SW 1271 (cell line): ENCODE measurements at regions not wholly inside any gene's neighbourhood (a gene's known extent, or its start where the extent isn't known, plus 50 kb on each side); places are given as distances from the start of the nearest gene placed in this dataset.

Source experiments
- DNase-seq, 2 experiments: peaks; one replicate each; lab custom pipeline; 2025; lab: John Stamatoyannopoulos, UW

DNA sequence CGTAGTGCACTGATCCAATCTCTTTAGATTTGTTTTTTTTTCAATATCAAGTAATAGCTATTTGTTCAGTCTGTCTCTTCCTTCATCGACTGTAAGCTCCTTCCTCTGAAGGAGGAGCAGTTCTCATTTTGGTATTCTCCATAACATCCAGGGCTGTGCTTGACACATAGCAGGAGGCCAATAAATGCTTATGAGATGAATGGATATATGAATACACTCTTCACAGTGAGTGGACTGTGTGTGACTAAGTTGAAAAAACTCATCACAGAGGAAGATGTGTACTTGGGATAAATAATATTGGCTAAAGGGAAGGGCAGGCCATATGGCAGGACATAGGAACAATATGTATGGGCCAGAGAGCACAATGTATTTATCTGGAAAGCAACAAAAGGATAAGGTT lies 205.3 kb upstream of the PRICKLE1 start:
- DNase-seq = no peak

DNA sequence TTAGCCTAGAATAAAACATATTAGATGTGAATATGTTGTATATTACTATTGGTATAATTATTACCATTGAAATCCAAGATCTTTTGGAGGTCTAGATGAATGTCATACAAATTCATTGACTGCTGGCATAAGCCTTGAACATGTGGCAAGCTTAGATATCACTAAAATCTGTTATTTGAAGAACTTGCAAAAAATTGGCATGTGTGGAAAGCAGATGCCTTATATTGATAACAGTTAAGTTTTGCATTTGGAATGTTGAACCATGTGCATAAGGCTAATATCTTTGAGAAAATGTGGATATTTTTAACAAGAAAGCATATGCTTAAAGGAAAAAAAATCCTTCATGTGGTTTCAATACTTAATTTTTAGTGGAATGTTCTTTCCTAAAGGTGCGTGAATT lies 203.6 kb upstream of the PRICKLE1 start:
- no peak for DNase-seq

- DNase-seq = no peak
Measured at GRCh38 chr12:42792265-42792664, 202.7 kb upstream of the PRICKLE1 start.

GRCh38 chr12:42791399-42791798 lies 201.9 kb upstream of the PRICKLE1 start:
- DNase-seq = no peak

GRCh38 chr12:42790761-42791151 lies 201.2 kb upstream of the PRICKLE1 start:
- DNase-seq = peak; percentile 52 to 95

GRCh38 chr12:42789808-42790760 lies 200.5 kb upstream of the PRICKLE1 start:
- DNase-seq = no peak

- DNase-seq = no peak
Measured at GRCh38 chr12:42786400-42787148, 197.0 kb upstream of the PRICKLE1 start.

GRCh38 chr12:42785944-42786343 lies 196.4 kb upstream of the PRICKLE1 start:
- no peak for DNase-seq

- DNase-seq = no peak
Measured at GRCh38 chr12:42780671-42781070, 191.1 kb upstream of the PRICKLE1 start.

DNA sequence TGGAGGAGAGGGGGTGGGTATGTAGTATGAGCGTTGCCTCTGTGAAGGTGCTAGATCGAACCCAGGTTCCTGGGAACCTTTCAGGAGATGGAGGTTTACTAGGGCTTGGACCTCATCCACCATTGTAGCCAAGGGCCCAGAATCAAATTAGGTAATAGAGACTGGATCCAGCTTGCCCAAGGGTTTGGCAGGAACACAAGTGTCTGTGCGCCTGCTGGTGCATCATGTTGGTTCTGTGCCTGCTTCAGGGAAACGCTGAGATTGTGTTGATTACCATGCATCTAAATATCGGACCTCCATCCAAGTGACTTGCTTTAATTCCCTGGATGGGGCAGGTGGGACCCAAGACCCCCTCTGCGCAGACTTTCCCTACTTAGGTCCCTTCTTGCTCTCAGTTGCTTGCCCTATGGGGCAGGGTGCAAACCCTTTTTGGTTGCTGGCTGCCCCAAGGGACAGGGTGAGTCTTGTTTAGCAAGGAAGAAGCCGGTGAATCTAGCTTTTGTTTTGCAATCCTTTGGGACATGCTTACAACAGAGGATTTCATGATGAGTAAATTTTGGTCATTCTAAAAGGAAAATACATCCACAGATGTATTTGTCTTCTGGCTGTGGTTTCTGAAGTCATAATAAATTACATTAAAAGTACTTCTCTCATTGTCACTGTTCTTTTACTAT lies 189.8 kb upstream of the PRICKLE1 start:
- no peak for DNase-seq

DNA sequence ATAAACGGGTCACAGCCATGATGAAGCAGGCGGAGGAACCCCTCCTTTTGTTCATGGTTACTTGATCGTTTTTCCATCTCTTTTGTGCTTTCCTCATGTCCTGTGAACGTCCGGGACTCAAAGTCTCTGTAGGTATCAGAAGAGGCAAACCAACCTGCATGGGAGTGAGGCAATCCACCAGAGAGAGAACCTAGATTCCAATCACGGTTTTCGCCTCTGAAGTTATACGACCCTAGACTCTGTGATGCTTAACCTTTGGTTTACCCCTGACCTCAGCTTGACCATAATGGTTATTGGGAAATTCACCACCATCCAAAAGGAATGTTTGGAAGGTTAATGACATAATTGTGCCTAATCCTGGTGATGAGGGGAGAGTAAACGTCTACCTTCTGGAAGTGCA lies 186.8 kb upstream of the PRICKLE1 start:
- DNase-seq = no peak

DNA sequence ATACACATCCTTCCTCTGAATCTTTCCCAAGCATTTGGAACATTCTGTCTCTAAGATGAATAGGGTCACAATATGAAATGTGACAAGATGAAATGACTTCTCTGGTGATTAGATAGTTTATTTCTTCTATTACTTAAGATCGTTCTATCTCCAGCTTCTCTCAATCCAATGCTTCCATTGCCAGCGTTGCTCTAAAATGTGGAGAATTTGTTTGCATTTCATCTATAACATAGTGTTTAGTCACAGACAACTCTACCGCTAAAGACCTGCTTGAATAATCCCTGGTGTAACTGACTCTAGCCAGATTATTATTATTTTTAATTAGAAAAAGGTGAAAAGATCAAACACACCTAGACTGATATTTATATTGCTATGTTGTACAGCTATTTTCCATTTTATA lies 184.7 kb upstream of the PRICKLE1 start:
- DNase-seq = no peak

GRCh38 chr12:42770261-42770660 lies 180.7 kb upstream of the PRICKLE1 start:
- no peak for DNase-seq

DNA sequence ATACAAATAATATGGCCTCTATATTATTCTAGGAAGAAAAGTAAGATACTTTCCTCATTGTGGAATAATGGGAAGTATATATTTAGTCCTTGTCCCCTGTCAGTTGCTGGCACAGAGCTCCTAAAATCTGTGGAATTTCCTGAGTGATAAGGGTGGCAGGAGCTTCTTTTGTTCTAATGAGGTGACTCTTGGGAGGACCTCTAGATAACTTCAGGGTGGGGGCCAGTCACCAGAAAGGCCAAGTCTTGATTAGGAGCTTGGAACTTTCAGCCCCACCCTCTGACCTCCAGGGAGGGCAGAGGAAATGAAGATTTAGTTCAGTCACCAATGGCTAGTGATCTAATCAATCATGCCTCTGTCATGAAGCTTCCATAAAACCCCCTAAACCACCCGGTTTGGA lies 179.9 kb upstream of the PRICKLE1 start:
- peak in 1 of 2 experiments; percentile 9 for DNase-seq

- no peak for DNase-seq
Measured at GRCh38 chr12:42767998-42768397, 178.5 kb upstream of the PRICKLE1 start.

- no peak for DNase-seq
Measured at GRCh38 chr12:42767326-42767954, 177.9 kb upstream of the PRICKLE1 start.

- DNase-seq = no peak
Measured at GRCh38 chr12:42766754-42767153, 177.2 kb upstream of the PRICKLE1 start.

DNA sequence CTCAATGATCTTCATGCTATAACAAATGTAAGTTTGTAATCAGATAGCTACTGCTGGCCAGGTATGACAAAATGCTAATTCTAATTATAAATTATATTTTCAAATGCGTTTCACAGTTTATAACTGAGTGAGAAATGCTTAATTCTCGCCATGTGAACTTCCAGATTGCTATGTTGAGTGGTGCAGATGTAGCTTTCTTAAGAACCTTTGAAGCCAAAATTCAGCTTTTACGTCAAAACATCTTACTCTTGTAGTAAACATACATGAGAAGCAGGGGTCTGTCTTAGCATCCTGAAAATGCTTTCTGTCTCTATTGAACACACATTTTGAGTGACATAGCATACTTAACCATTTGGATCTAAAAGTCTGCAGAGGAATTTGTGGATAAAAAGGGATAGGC lies 176.5 kb upstream of the PRICKLE1 start:
- DNase-seq = no peak

DNA sequence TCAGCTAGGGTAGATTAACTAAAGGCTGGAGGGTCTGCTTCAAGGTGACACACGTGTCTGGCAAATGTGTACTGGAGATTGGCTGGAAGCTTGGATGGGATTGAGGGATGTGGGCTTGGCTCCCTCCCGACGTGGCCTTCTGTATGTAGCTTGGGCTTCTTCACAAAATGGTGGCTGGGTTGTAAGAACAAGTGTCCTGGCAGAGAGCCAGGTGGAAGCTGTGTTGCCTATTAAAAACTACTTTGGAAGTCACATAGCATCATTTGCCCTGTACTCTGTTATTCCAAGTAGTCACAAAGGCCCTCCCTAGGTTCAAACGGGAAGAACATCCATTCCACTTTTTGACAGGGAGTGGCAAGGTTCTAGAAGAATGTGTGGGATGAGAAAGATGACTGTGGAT lies 174.1 kb upstream of the PRICKLE1 start:
- no peak for DNase-seq

GRCh38 chr12:42762395-42762925 lies 172.9 kb upstream of the PRICKLE1 start:
- no peak for DNase-seq

GRCh38 chr12:42761601-42762350 lies 172.2 kb upstream of the PRICKLE1 start:
- DNase-seq = no peak
